ENCODE measurements at regions not wholly inside any gene's neighbourhood (a gene's known extent, or its start where the extent isn't known, plus 50 kb on each side); places are given as distances from the start of the nearest gene placed in this dataset.

- DNase-seq: no peak
These were observed 284.5 kb downstream of the CBLN1 start for GRCh38 chr16:48997081-48997615.

GRCh38 chr16:48978501-48978900, 303.1 kb downstream of the CBLN1 start:
- intact Hi-C loops (cut with DNase I): no loop called here
- Histone ChIP-seq H3K36me3 (no peaks in the 10 kb centered on the region), H3K4me1 (no peaks in the 10 kb centered on the region), H3K27ac (no peak overlapping the region), H3K9me3 (no peaks in the 10 kb centered on the region), H3K27me3 (no peaks in the 10 kb centered on the region), H3K4me3 (no peak overlapping the region)
- TF ChIP-seq CTCF (IDR thresholded peaks at IDR 0.05) (no peak), POLR2A (IDR thresholded peaks at IDR 0.05) (no peak)
- no peak for DNase-seq
- WGBS, 2 donors: 71 to 90% methylated on average over 2 of the region's 2 CpGs

More at GRCh38 chr16:48997081-48997615, 284.5 kb downstream of the CBLN1 start:
- H3K27ac ChIP-seq: no peak overlapping the region
- H3K4me1 ChIP-seq: no peaks in the 10 kb centered on the region
- no peak for TF ChIP-seq CTCF (IDR thresholded peaks at IDR 0.05)
- TF ChIP-seq POLR2A (IDR thresholded peaks at IDR 0.05): no peak
- WGBS, 2 donors: 48 to 80% methylated on average over 2 to 4 of the region's 8 CpGs
- H3K4me3 ChIP-seq: no peak overlapping the region
- H3K9me3 ChIP-seq: no peaks in the 10 kb centered on the region
- intact Hi-C loops (cut with DNase I): no loop called here
- H3K36me3 ChIP-seq: no peaks in the 10 kb centered on the region
- H3K27me3 ChIP-seq: no peaks in the 10 kb centered on the region

- Histone ChIP-seq H3K27ac (no peak overlapping the region), H3K27me3 (no peaks in the 10 kb centered on the region), H3K9me3 (no peaks in the 10 kb centered on the region), H3K4me1 (no peaks in the 10 kb centered on the region), H3K4me3 (no peak overlapping the region), H3K36me3 (no peaks in the 10 kb centered on the region)
- DNase-seq: no peak
- no peak for TF ChIP-seq POLR2A (IDR thresholded peaks at IDR 0.05)
- no peak for TF ChIP-seq CTCF (IDR thresholded peaks at IDR 0.05)
- WGBS, 2 donors: 59 to 84% methylated on average over 2 to 4 of the region's 4 CpGs
- intact Hi-C loops (cut with DNase I): no loop called here
These were observed 309.4 kb downstream of the CBLN1 start for GRCh38 chr16:48972236-48972635.

- TF ChIP-seq POLR2A (IDR thresholded peaks at IDR 0.05) (no peak), CTCF (IDR thresholded peaks at IDR 0.05) (no peak)
- intact Hi-C loops (cut with DNase I): no loop called here
- no peak overlapping the region for H3K4me3 ChIP-seq
- no peak for DNase-seq
- H3K27ac ChIP-seq: no peak overlapping the region
- no peaks in the 10 kb centered on the region for H3K27me3 ChIP-seq
- H3K4me1 ChIP-seq: no peaks in the 10 kb centered on the region
- no peaks in the 10 kb centered on the region for H3K36me3 ChIP-seq
- no peaks in the 10 kb centered on the region for H3K9me3 ChIP-seq
- WGBS, 2 donors: 38 to 49% methylated on average over 3 to 4 of the region's 4 CpGs
These were observed 310.0 kb downstream of the CBLN1 start for GRCh38 chr16:48971571-48972077.

- no peak for DNase-seq
- Histone ChIP-seq H3K9me3 (no peaks in the 10 kb centered on the region), H3K27me3 (no peaks in the 10 kb centered on the region), H3K4me3 (no peak overlapping the region), H3K4me1 (no peaks in the 10 kb centered on the region), H3K36me3 (no peaks in the 10 kb centered on the region), H3K27ac (no peak overlapping the region)
- intact Hi-C loops (cut with DNase I): no loop called here
- TF ChIP-seq POLR2A (IDR thresholded peaks at IDR 0.05): no peak
- no peak for TF ChIP-seq CTCF (IDR thresholded peaks at IDR 0.05)
- 83 to 86% methylated on average over 7 of the region's 7 CpGs for WGBS, 2 donors
These were observed 311.4 kb downstream of the CBLN1 start for GRCh38 chr16:48970216-48970615.

Measured in esophagus squamous epithelium (tissue), 5 donors.